HG02973 (cell line): ENCODE measurements at regions not wholly inside any gene's neighbourhood (a gene's known extent, or its start where the extent isn't known, plus 50 kb on each side); places are given as distances from the start of the nearest gene placed in this dataset.

Experiments used
- ATAC-seq: cut with Tn5 transposase; IDR thresholded peaks from one replicate; pipeline ENCODE4 v1.9.1; 2021; ENCODE audit warnings: moderate library complexity; ENCODE audit not compliant: unreplicated experiment

DNA sequence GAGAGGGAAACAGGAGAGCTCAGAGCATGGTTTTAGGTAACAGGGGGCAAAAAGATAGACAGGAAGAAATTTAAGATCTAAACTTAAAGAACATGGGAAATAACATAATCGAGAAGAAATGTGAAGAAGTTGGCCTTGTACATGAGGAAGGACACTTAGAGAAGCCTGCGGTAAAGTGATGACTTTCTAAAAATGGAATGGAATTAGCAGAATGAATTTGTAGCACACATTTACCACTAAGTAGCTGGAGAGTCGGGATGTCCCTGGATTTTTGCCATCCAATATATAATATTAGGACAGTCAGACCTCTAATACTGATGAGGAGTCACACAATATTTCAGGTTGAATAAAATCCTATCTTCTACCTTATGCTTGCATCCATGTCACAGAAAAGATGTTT is 77.7 kb upstream of the C1orf87 start:
- no peak for ATAC-seq

DNA sequence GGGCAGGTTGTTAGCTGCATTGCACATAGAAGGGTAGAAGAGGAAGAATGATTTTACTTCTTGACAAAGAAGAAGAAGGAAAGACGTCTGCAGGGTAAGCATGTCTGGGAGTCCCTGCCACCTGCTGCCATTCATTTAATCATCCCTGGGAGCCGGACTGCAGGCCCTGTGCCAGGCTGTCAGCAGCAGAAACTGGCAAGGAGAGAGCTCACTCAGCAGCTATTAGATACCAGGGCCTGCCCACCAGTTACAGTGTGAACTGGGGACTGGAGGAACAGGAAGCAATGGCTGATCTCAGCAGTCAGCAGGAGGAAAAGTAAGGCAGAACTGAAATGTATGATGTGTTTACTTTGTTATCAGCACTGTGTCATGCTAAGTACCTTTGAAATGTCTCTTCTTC is 75.7 kb upstream of the C1orf87 start:
- ATAC-seq: no peak

DNA sequence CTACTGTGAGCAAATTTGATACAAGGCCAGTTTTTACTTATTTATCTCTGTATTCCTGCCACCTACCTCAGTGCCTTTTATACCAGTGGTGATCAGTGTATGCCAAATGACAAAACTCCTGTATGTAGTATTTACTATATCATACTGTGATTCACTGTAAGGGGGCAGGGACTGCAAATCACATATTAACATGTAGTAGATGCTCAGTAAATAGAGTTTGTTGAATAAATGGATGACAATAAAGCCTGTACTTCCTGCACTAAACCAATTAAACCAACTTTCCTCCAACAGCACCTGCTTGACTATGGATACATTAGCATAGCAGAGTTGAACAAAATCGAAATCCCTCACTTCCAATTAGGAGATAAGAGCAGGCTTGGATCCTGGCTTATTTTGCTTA is 73.3 kb upstream of the C1orf87 start:
- ATAC-seq: no peak

- ATAC-seq: no peak
Observed at GRCh38 chr1:60145771-60146170, 72.2 kb upstream of the C1orf87 start.

DNA sequence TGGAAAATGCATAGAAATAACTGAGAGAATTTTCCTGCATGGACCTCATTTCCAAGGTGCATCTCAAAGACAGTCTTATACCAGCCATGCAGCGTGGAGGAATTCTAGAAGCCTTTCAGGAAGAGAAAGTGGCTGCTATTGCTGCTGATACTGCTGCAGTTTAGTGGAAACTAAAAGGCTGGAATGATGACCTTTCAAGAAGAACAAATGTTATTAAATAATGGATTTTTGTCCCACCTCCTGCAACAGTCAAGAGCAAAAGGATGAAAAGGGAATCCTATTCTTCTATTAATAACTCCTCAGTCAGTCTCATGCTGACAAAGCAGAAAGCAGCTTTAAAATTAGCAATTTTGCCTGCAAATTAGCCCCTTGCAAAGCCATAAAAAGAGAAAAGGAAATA is 68.2 kb upstream of the C1orf87 start:
- no peak for ATAC-seq

DNA sequence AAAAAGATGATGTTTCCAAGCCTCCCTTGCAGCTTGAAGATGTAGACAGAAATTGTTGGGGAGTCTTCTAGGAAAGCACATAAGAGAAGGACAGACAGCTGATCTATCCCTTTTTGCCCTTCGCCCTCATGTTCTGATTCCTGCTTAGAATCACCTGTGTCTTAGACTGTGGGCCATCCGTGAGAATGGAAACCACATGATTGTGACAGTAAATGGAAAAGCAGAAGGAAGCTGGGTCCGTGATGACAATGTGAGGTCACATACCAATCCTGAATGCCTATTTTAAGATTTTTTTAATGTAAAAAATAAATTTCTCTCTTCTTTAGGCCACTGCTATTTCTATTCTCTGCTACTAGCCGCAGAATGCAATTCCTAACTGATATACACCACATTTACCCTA is 67.7 kb upstream of the C1orf87 start:
- no peak for ATAC-seq

DNA sequence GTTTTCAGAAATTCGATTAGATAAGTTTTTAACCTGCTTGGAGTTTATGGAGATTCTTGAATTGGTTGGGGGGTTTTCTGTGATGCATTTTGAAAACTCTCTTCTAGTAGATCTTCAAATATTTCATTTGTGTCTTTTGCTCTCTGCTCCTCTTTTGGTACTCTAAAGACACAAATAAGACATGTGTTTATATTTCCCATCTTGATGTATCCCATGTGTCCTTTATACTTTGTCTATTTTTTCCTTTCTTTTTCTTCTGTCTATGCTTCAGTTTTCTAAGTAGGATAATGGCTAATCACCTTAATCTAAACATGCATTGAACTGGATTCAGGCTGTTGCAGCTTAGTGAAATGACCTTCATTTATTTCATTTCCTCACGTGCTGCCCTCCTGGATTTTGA is 63.8 kb upstream of the C1orf87 start:
- no peak for ATAC-seq

GRCh38 chr1:60136395-60136794 is 62.8 kb upstream of the C1orf87 start:
- ATAC-seq: no peak

- ATAC-seq: no peak
Observed at GRCh38 chr1:60134716-60135115, 61.1 kb upstream of the C1orf87 start.

GRCh38 chr1:60133848-60134247 is 60.3 kb upstream of the C1orf87 start:
- ATAC-seq: no peak

DNA sequence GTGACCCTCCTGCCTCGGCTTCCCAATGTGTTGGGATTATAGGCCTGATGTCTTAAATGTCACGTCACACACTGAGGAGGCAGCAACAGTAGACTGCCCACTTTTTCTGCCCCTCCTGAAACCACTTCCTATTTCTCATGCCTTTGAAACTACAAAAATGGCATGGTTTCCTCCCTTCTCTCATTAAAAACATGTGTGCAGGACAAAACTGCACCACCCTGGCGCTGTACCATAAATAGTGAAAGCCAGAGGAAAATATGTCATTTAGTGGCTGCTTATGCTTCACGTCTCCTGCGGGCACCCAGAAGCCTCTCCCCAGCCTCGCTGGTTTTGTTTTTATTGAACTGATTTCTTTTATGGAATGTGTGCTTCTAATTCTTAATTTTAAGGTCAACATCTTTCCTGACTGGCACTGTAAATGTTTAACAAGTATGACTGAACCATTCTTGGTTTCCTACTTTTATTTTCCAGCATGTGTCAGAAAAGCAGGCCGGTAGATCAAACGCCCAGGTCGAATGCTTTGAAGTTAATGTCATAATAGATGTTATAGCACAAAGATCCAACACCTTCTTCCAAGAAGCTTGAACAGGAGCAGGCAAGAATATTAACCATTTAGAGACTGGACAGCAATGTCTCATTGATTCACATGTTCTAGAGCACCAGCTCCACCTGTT is 59.6 kb upstream of the C1orf87 start:
- ATAC-seq: no peak

DNA sequence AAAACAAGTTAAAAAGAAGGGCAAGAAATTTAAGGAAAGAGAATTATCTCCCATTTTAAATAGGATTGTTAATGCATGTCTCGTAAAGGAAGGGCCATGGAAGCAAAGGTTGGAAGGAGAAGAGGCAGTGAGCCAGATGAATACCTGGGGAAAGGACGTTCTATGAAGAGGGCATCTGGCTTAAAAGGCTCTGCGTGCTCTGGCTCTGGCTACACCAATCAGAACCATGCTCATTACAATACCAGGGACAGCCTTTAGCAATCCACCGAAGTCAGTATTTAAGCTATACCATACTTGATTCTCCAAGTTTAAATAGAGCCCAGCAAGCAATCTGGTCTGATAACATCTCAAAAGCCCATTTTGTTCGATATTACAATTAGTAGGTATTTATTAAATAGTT is 58.5 kb upstream of the C1orf87 start:
- ATAC-seq: no peak

GRCh38 chr1:60130703-60131102 is 57.1 kb upstream of the C1orf87 start:
- no peak for ATAC-seq

DNA sequence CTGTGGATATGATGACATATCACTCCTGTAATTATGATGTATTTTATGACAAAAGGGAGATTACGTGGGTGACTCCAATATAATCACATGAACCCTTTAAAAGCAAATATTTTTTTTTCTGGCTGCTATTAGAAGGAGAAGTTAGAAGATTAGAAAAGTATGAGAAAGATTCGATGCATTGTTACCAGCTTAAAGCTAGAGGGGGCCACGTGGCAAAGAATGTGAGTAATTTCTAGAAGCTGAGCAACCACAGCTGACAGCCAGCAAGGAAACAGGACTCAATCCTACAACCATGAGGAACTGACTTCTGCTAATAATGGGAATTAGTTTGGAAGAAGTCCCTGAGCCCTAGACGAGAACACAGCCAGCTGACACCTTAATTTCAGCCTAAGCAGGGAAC is 56.3 kb upstream of the C1orf87 start:
- ATAC-seq: no peak

GRCh38 chr1:60126723-60127122 is 53.2 kb upstream of the C1orf87 start:
- ATAC-seq: no peak
